DND-41 (cell line): ENCODE measurements at regions not wholly inside any gene's neighbourhood (a gene's known extent, or its start where the extent isn't known, plus 50 kb on each side); places are given as distances from the start of the nearest gene placed in this dataset.

Experiments used
- ATAC-seq: fragments of 200-7000 bp; cut with Tn5 transposase; 3 replicates; pipeline ENCODE4 v1.9.1; 2021; ENCODE audit warnings: low read depth; ENCODE audit not compliant: insufficient read depth
- DNase-seq: peaks from one replicate; pipeline ENCODE4 v3.0.0-alpha.2; 2020
- H2AFZ ChIP-seq: 2 replicates; pipeline ENCODE4 v1.6.0; 2012; ENCODE audit warnings: low read depth, low read length
- H3K27ac ChIP-seq: 2 replicates; pipeline ENCODE4 v1.5.1; 2012; ENCODE audit warnings: low read length, inconsistent platforms
- H3K27me3 ChIP-seq: fragments of 200-600 bp; sonication (generic); 2 replicates; pipeline ENCODE4 v1.6.0; 2012; ENCODE audit warnings: low read length, mild to moderate bottlenecking, inconsistent platforms; ENCODE audit not compliant: insufficient read depth, poor library complexity
- H3K36me3 ChIP-seq: 2 replicates; pipeline ENCODE4 v1.5.1; 2012; ENCODE audit warnings: low read length, inconsistent platforms; ENCODE audit not compliant: insufficient read depth
- H3K4me1 ChIP-seq: 2 replicates; pipeline ENCODE4 v1.5.1; 2012; ENCODE audit warnings: mild to moderate bottlenecking, low read length; ENCODE audit not compliant: insufficient read depth
- H3K4me2 ChIP-seq: 2 replicates; pipeline ENCODE4 v1.6.0; 2012; ENCODE audit warnings: mild to moderate bottlenecking, moderate library complexity, low read length, inconsistent platforms; ENCODE audit not compliant: insufficient read depth
- H3K4me3 ChIP-seq, 2 experiments: fragments of 200-600 bp in 1 of 2; shearing (Covaris generic) in 1 of 2; 2 replicates each; pipeline ENCODE4 v1.5.1; 2012 to 2016; ENCODE audit warnings: inconsistent platforms in 2 of 2, low read length in 2 of 2, mild to moderate bottlenecking in 2 of 2, low read depth in 1 of 2, moderate library complexity in 1 of 2
- H3K79me2 ChIP-seq: 2 replicates; pipeline ENCODE4 v1.6.0; 2012; ENCODE audit warnings: low read length, inconsistent platforms; ENCODE audit not compliant: insufficient read depth
- H3K9ac ChIP-seq: 2 replicates; pipeline ENCODE4 v1.6.0; 2012; ENCODE audit warnings: low read depth, mild to moderate bottlenecking, inconsistent platforms, low read length, moderate library complexity
- H3K9me3 ChIP-seq: 2 replicates; pipeline ENCODE4 v1.5.1; 2012; ENCODE audit warnings: low read length, moderate library complexity, mild to moderate bottlenecking, inconsistent platforms; ENCODE audit not compliant: insufficient read depth, severe bottlenecking
- H4K20me1 ChIP-seq: 2 replicates; pipeline ENCODE4 v1.6.0; 2012; ENCODE audit warnings: low read length; ENCODE audit not compliant: insufficient read depth
- EZH2 ChIP-seq: IDR thresholded peaks from 3 replicates; pipeline ENCODE4 v1.6.1; 2012; ENCODE audit warnings: borderline replicate concordance, low read depth, mild to moderate bottlenecking, moderate library complexity, low read length, inconsistent platforms; ENCODE audit not compliant: severe bottlenecking
- TF ChIP-seq, protein P1 (sequence below): IDR thresholded peaks from 2 replicates; pipeline ENCODE4 v1.5.1; 2012; ENCODE audit warnings: borderline replicate concordance, low read length, moderate library complexity, mild to moderate bottlenecking; ENCODE audit not compliant: poor library complexity, severe bottlenecking; ENCODE audit errors: extremely low read depth

DNA sequence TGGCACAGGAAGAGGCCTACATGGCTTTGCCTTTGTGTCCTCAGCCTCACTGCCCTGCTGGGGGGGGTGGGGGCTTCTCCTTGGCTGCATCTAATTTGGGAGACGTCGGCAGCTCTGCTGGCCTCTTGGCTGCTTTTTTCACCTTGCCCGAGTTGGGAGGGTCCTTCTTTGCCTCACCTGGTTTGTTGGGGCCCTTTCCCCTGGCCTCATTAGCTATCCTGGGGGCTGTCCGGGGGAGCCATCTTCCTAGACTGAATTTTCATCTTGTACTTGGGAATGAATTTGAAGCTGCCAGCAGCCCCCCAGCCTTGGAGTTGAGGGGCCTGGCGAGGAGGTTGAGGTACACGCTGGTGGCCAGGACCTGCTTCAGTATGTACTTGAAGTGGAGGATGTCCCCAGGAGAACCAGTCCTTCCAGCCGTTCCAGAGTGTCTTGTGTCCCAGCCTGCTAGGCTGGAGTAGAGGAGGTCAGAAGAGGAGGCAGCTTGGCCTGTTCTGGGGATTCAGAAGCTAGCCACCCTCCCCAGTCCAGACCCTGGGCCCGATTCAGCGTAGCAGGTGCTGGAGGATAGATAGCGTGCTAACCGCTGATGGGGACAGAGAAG is 70.7 kb upstream of the VASH1 start:
- no peak for ATAC-seq
- no peak for TF ChIP-seq EZH2
- TF ChIP-seq, protein P1, sequence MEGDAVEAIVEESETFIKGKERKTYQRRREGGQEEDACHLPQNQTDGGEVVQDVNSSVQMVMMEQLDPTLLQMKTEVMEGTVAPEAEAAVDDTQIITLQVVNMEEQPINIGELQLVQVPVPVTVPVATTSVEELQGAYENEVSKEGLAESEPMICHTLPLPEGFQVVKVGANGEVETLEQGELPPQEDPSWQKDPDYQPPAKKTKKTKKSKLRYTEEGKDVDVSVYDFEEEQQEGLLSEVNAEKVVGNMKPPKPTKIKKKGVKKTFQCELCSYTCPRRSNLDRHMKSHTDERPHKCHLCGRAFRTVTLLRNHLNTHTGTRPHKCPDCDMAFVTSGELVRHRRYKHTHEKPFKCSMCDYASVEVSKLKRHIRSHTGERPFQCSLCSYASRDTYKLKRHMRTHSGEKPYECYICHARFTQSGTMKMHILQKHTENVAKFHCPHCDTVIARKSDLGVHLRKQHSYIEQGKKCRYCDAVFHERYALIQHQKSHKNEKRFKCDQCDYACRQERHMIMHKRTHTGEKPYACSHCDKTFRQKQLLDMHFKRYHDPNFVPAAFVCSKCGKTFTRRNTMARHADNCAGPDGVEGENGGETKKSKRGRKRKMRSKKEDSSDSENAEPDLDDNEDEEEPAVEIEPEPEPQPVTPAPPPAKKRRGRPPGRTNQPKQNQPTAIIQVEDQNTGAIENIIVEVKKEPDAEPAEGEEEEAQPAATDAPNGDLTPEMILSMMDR = no peak
- no peaks in the 10 kb centered on the region for H3K36me3 ChIP-seq
- H3K4me3 ChIP-seq = no peak overlapping the region
- H3K4me1 ChIP-seq = no peaks in the 10 kb centered on the region
- H3K79me2 ChIP-seq = no peaks in the 10 kb centered on the region
- H3K9me3 ChIP-seq = no peaks in the 10 kb centered on the region
- H3K4me2 ChIP-seq = no peak overlapping the region
- no peak for DNase-seq
- H3K27ac ChIP-seq = no peak overlapping the region
- no peak overlapping the region for H2AFZ ChIP-seq
- H3K9ac ChIP-seq = no peak overlapping the region
- no peaks in the 10 kb centered on the region for H4K20me1 ChIP-seq
- no peaks in the 10 kb centered on the region for H3K27me3 ChIP-seq

DNA sequence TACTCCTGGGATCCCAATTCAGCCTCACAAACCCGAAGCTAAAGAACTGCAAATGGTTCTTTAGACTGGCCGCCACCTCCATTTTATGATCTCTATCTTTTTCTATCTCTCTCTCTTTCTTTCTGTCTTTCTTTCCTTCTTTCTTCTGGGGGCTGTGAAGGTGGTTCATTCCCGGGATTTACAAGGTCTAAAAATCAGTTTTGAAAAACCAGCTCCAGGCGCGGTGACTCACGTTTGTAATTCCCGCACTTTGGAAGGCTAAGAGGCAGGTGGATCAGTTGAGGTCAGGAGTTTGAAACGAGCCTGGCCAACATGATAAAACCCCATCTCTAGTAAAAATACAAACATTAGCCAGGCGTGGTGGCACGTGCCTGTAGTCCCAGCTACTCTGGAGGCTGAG is 67.2 kb upstream of the VASH1 start:
- H3K27me3 ChIP-seq = no peaks in the 10 kb centered on the region
- no peak for ATAC-seq

DNA sequence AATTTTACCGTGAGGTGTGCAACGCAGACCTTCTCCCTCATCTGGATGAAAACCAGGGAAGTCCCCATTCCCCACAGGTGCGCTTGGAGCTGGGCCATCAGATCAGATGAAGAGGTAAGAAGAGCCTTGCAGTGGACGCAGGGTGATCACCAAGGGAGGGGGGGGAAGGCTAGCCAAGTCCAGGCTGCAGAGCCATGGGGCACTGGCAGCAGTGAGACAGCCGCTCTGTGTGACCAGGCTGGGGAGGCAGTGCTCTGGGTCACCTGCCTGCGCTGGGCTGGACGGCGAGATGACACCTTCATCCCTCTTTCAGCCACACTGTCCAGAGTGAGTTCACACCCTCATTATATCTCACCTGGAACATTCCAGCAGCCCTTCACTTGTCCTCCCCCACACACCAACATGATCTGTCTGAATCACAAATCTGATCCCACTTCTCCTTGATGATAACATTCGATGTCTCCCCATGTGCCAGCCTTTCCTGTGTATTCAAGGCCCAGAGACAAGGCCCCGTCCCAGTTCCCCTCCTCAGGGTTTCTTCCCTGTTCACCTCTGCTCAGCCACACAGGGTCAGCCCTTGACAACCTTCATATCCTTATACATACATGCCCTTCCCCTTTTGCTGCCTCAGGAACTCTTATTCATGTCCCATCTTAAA is 65.9 kb upstream of the VASH1 start:
- H3K36me3 ChIP-seq = no peaks in the 10 kb centered on the region
- no peaks in the 10 kb centered on the region for H3K4me1 ChIP-seq
- TF ChIP-seq EZH2 = no peak
- TF ChIP-seq, protein P1 = no peak

More for the DNA sequence above, 67.2 kb upstream of the VASH1 start:
- H3K4me1 ChIP-seq = no peaks in the 10 kb centered on the region
- no peak overlapping the region for H3K27ac ChIP-seq
- DNase-seq = no peak
- TF ChIP-seq, protein P1 = no peak
- no peak for TF ChIP-seq EZH2
- H3K79me2 ChIP-seq = no peaks in the 10 kb centered on the region
- no peak overlapping the region for H3K4me3 ChIP-seq
- H3K4me2 ChIP-seq = no peak overlapping the region
- H4K20me1 ChIP-seq = no peaks in the 10 kb centered on the region
- no peaks in the 10 kb centered on the region for H3K9me3 ChIP-seq
- H3K9ac ChIP-seq = no peak overlapping the region
- H3K36me3 ChIP-seq = no peaks in the 10 kb centered on the region
- no peak overlapping the region for H2AFZ ChIP-seq

More for the DNA sequence above, 65.9 kb upstream of the VASH1 start:
- no peak overlapping the region for H3K27ac ChIP-seq
- no peak for ATAC-seq
- H3K9ac ChIP-seq = no peak overlapping the region
- no peaks in the 10 kb centered on the region for H3K79me2 ChIP-seq
- no peaks in the 10 kb centered on the region for H4K20me1 ChIP-seq
- DNase-seq = no peak
- H3K9me3 ChIP-seq = no peaks in the 10 kb centered on the region
- H3K4me3 ChIP-seq = no peak overlapping the region
- H3K27me3 ChIP-seq = no peaks in the 10 kb centered on the region
- H3K4me2 ChIP-seq = no peak overlapping the region
- no peak overlapping the region for H2AFZ ChIP-seq
